B cell (primary cell): ENCODE measurements at regions not wholly inside any gene's neighbourhood (a gene's known extent, or its start where the extent isn't known, plus 50 kb on each side); places are given as distances from the start of the nearest gene placed in this dataset.

Experiments used
- ATAC-seq: fragments of 200-7000 bp; cut with Tn5 transposase; one replicate; pipeline ENCODE4 v1.10.0; 2021; ENCODE audit warnings: low read depth, mild to moderate bottlenecking, moderate number of reproducible peaks, moderate library complexity
- CTCF ChIA-PET: fragments of 350-600 bp; sonication (Branson Sonifier 250); formaldehyde crosslinking; loops from one replicate; lab custom pipeline; 2021; ENCODE audit warnings: antibody characterized with exemption, inconsistent platforms; lab: Charles Lee
- POLR2A ChIA-PET: fragments of 350-600 bp; sonication (Branson Sonifier 250); formaldehyde crosslinking; loops from one replicate; lab custom pipeline; 2021; ENCODE audit warnings: antibody characterized with exemption; lab: Charles Lee
- DNase-seq: peaks from one replicate; pipeline ENCODE4 v3.0.0; 2013
- H2AFZ ChIP-seq: 2 replicates; pipeline ENCODE4 v1.6.1; 2012; ENCODE audit warnings: mild to moderate bottlenecking, low read depth, low read length; ENCODE audit not compliant: insufficient read depth, poor library complexity, severe bottlenecking
- H3K27ac ChIP-seq, 2 donors: 1 replicate in 1 of 2; 2 replicates in 1 of 2; pipeline ENCODE4 v1.5.1; 2012 to 2013; ENCODE audit warnings: low read length in 2 of 2, mild to moderate bottlenecking in 2 of 2, moderate library complexity in 1 of 2
- H3K27me3 ChIP-seq, 4 experiments: fragments of 200-600 bp in 1 of 4; sonication (generic) in 1 of 4; replicated peaks in 1 of 4; 1 replicate in 2 of 4; 2 replicates in 2 of 4; pipeline versions ENCODE4 v1.6.1 to v1.7.0; 2013 to 2016; ENCODE audit warnings: low read length in 3 of 4, mild to moderate bottlenecking in 2 of 4, mixed read lengths in 1 of 4, moderate library complexity in 1 of 4; ENCODE audit not compliant: insufficient read depth in 4 of 4, control insufficient read depth in 3 of 4; ENCODE audit errors: control extremely low read depth in 1 of 4
- H3K36me3 ChIP-seq, 2 experiments: replicated peaks in 1 of 2; 1 replicate in 1 of 2; 2 replicates in 1 of 2; pipeline versions ENCODE4 v1.6.1 to v1.7.1; 2013; ENCODE audit warnings: low read length in 1 of 2; ENCODE audit not compliant: insufficient read depth in 2 of 2, control insufficient read depth in 1 of 2; ENCODE audit errors: control extremely low read depth in 1 of 2, extremely low read depth in 1 of 2
- H3K4me1 ChIP-seq, 2 donors: fragments of 200-600 bp in 1 of 2; sonication (generic) in 1 of 2; 1 replicate in 1 of 2; 2 replicates in 1 of 2; pipeline versions ENCODE4 v1.5.1 to v1.6.1; 2013 to 2017; ENCODE audit warnings: low read length in 2 of 2; ENCODE audit not compliant: control insufficient read depth in 2 of 2, insufficient read depth in 2 of 2
- H3K4me2 ChIP-seq: replicated peaks from 2 replicates; pipeline ENCODE3; 2012; ENCODE audit warnings: mild to moderate bottlenecking, low read depth, low read length; ENCODE audit not compliant: poor library complexity, severe bottlenecking
- H3K4me3 ChIP-seq, 5 experiments: fragments of 200-600 bp in 1 of 5; sonication (generic) in 1 of 5; 1 replicate in 3 of 5; 2 replicates in 2 of 5; pipeline versions ENCODE4 v1.5.1 to v1.7.0; 2011 to 2016; ENCODE audit warnings: low read length in 4 of 5, mild to moderate bottlenecking in 4 of 5, low read depth in 2 of 5, control low read depth in 1 of 5, moderate library complexity in 1 of 5; ENCODE audit not compliant: insufficient read depth in 1 of 5; ENCODE audit errors: control extremely low read depth in 1 of 5, extremely low read depth in 1 of 5
- H3K79me2 ChIP-seq: fragments of 200-600 bp; sonication (generic); one replicate; pipeline ENCODE4 v1.6.0; 2016; ENCODE audit warnings: low read length; ENCODE audit not compliant: control insufficient read depth, insufficient read depth
- H3K9ac ChIP-seq: fragments of 200-600 bp; sonication (generic); 2 replicates; pipeline ENCODE4 v1.6.1; 2017; ENCODE audit warnings: mild to moderate bottlenecking, low read length, moderate library complexity
- H3K9me3 ChIP-seq, 3 donors: one replicate each; pipeline versions ENCODE4 v1.6.1 to v1.7.1; 2013; ENCODE audit warnings: low read length in 2 of 3; ENCODE audit not compliant: control insufficient read depth in 2 of 3, insufficient read depth in 1 of 3; ENCODE audit errors: control extremely low read depth in 1 of 3
- H4K20me1 ChIP-seq: 2 replicates; pipeline ENCODE4 v1.6.0; 2012; ENCODE audit warnings: mild to moderate bottlenecking, low read length; ENCODE audit not compliant: insufficient read depth, control insufficient read depth, poor library complexity, severe bottlenecking
- H3K27ac Mint-ChIP-seq: one replicate; pipeline ENCODE4 v1.8.0; 2021; ENCODE audit warnings: mixed read lengths
- H3K27me3 Mint-ChIP-seq: one replicate; pipeline ENCODE4 v1.8.0; 2021; ENCODE audit warnings: mixed read lengths
- H3K4me1 Mint-ChIP-seq: one replicate; pipeline ENCODE4 v1.8.0; 2021; ENCODE audit warnings: mixed read lengths
- H3K4me3 Mint-ChIP-seq: one replicate; pipeline ENCODE4 v1.8.0; 2021; ENCODE audit warnings: mixed read lengths
- H3K9me3 Mint-ChIP-seq: one replicate; pipeline ENCODE4 v1.8.0; 2022; ENCODE audit warnings: mixed read lengths; ENCODE audit not compliant: insufficient read depth
- CTCF ChIP-seq: fragments of 200-600 bp; IDR thresholded peaks from one replicate; pipeline ENCODE4 v1.8.0; 2022; ENCODE audit warnings: antibody characterized with exemption, mild to moderate bottlenecking
- EZH2 ChIP-seq: IDR thresholded peaks from 2 replicates; pipeline ENCODE4 v1.6.1; 2012; ENCODE audit warnings: borderline replicate concordance, low read depth, mild to moderate bottlenecking, moderate library complexity, low read length; ENCODE audit not compliant: insufficient read depth, poor library complexity, severe bottlenecking
- WGBS: methylation state at CpG from one replicate; pipeline ENCODE4 v1.1.5; 2013; ENCODE audit warnings: missing lambda C conversion rate; ENCODE audit not compliant: insufficient coverage; 5-methylcytosine and 5-hydroxymethylcytosine counted together
- intact Hi-C: fragments of 100-400 bp; cut with micrococcal nuclease; formaldehyde crosslinking; loops from one replicate; pipeline ENCODE4 v1.10.0; 2022

DNA sequence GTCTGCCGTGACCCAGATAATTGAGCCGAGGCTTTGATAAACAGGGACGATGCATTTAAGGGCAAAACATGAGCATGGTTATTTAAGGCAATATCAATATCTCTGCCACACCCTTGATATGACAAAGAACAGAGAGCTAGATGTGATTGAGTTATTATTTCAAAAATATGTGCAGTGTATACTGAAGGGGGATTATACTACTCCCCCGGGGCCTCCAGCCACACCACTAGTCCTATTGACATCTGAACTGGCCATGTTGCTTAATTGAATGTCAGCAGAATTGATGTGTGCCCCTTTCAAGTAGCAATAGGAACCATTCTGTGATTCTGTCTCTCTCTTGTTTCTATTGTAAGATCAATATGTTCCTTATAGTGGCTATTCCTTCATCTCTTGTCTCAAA, 794.8 kb upstream of the SEL1L start:
- Mint-ChIP-seq H3K4me1 (no peaks in the 10 kb centered on the region), H3K27me3 (no peaks in the 10 kb centered on the region), H3K4me3 (no peak overlapping the region), H3K9me3 (peaks cover 13% of the 10 kb centered on the region), H3K27ac (no peak overlapping the region)
- Histone ChIP-seq H3K27ac (no peak overlapping the region), H3K4me3 (no peak overlapping the region), H3K79me2 (no peaks in the 10 kb centered on the region), H3K4me2 (no peak overlapping the region), H2AFZ (no peak overlapping the region), H3K36me3 (no peaks in the 10 kb centered on the region), H3K9me3 (peaks cover 0 to 8% (median 0%) of the 10 kb centered on the region in 3 donors), H3K9ac (no peak overlapping the region), H3K27me3 (no peaks in the 10 kb centered on the region), H3K4me1 (no peaks in the 10 kb centered on the region), H4K20me1 (no peaks in the 10 kb centered on the region)
- CTCF ChIA-PET: no interaction called here
- ATAC-seq (no peak), DNase-seq (no peak)
- no CpG with 5 or more reads among the region's 4 CpGs for WGBS
- intact Hi-C loops: no loop called here
- TF ChIP-seq EZH2: no peak
- TF ChIP-seq CTCF: no peak
- POLR2A ChIA-PET: no interaction called here

- Histone ChIP-seq H3K36me3 (no peaks in the 10 kb centered on the region), H3K9me3 (peaks cover 0 to 4% (median 3%) of the 10 kb centered on the region in 3 donors), H3K79me2 (no peaks in the 10 kb centered on the region), H4K20me1 (no peaks in the 10 kb centered on the region), H3K27ac (no peak overlapping the region), H3K27me3 (no peaks in the 10 kb centered on the region), H2AFZ (no peak overlapping the region), H3K4me2 (no peak overlapping the region), H3K4me3 (no peak overlapping the region), H3K9ac (no peak overlapping the region), H3K4me1 (no peaks in the 10 kb centered on the region)
- WGBS: no CpG with 5 or more reads among the region's 2 CpGs
- Mint-ChIP-seq H3K4me1 (no peaks in the 10 kb centered on the region), H3K4me3 (no peak overlapping the region), H3K9me3 (no peaks in the 10 kb centered on the region), H3K27ac (no peak overlapping the region), H3K27me3 (no peaks in the 10 kb centered on the region)
- no peak for TF ChIP-seq EZH2
- no peak for TF ChIP-seq CTCF
- intact Hi-C loops: no loop called here
- ATAC-seq (no peak), DNase-seq (no peak)
- ChIA-PET CTCF (no interaction called here), POLR2A (no interaction called here)
Observed at GRCh38 chr14:82341261-82341810, 807.7 kb upstream of the SEL1L start.
